HG02852 (cell line): ENCODE measurements at regions not wholly inside any gene's neighbourhood (a gene's known extent, or its start where the extent isn't known, plus 50 kb on each side); places are given as distances from the start of the nearest gene placed in this dataset.

ENCODE experiments used
- ATAC-seq: cut with Tn5 transposase; IDR thresholded peaks from one replicate; pipeline ENCODE4 v1.9.1; 2021; ENCODE audit warnings: mild to moderate bottlenecking, moderate library complexity; ENCODE audit not compliant: unreplicated experiment

GRCh38 chr13:65095161-65096082 lies 2134.7 kb downstream of the PCDH9 start:
- ATAC-seq, result no peak

GRCh38 chr13:65093357-65093756 lies 2136.8 kb downstream of the PCDH9 start:
- no peak for ATAC-seq

DNA sequence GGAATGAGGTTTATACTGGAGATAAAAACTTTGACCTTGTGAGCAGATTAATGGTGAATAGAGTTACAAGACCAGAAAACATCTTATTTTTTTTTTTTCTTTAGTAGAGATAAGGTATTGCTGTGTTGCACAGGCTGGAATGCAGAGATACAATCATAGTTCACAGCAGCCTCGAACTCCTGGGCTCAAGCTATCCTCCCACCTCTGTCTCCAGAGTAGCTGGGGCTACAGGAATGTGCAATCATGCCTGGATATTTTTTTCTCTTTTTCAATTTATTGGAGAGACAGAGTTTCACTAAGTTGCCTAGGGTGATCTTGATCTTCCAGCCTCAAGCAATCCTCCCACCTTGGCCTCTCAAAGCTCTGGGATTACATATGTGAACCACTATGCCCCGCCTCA lies 2139.1 kb downstream of the PCDH9 start:
- ATAC-seq, result no peak

DNA sequence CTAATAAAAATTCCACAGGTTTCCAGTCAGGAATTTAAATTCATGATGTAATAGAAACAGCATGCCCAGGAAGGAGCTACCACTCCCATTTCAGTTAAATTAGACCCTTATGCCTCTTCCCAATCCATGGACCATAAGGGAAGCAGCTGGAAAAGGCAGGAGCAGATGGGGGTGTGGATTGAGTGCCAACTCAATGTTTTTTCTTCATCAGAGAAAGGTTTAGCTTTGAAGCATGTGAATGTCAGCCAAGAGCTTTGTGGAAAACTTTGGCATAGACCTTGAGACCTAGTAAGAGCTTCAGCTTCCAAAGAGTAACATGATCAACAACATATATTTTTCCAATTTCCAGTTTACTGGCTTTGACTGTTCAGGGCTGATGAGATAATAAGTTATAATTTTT lies 2139.9 kb downstream of the PCDH9 start:
- no peak for ATAC-seq

DNA sequence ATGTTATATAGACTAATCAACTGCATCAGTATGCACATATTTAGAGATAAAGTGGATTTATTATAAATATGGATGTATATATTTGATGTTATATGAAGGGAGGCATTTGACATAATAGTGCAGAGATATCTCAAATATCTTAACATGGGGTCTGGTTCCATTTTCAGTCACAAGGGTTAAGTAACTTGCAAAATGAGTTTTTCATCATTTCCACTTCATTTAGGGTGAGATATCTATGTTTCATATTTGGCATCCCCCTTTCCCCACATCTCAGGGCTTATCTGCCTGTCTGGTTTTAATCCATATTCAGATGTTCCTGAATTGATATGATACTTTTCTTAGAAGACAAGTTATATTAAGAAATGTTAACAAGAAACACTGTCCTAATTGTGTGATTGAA lies 2141.2 kb downstream of the PCDH9 start:
- no peak for ATAC-seq

GRCh38 chr13:65085977-65086376 lies 2144.2 kb downstream of the PCDH9 start:
- no peak for ATAC-seq

DNA sequence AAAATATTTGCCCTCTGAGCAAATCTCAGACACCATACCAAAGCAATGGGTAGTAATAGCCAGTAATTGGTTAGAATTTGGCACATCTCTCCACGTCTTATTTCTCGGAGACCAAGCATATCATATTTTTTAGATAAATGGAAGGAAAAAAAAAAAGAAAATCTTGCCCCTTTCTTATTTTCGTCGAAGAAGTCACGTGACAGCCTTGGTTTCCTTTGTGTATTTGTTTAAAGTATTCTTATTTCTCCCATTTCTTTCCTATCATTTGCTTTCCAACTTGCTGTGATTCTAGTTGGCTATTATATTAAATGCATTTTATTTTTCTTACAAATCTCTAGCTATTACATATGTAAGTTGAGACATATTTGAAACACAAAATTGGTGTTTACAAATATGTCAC lies 2155.9 kb downstream of the PCDH9 start:
- ATAC-seq, result no peak

GRCh38 chr13:65064967-65065366 lies 2165.2 kb downstream of the PCDH9 start:
- ATAC-seq, result no peak

DNA sequence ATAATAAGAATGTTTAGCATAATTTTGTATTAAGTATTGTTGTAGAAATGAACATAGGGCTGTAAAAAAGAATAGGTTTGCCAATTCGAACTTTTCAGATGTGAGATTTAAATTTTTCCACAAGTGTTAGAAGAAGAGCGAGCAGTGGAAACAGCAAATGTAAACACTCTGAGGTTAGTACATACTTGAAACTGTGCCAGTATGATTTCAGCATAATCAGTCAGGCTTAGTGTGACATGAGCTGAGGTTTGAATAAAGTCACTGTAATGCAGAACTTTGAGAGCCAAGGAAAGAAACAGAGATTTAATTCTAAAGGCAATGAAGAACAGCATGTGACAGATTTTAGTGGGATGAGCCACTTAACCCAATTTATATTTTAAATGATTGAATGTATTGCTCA lies 2166.4 kb downstream of the PCDH9 start:
- no peak for ATAC-seq

DNA sequence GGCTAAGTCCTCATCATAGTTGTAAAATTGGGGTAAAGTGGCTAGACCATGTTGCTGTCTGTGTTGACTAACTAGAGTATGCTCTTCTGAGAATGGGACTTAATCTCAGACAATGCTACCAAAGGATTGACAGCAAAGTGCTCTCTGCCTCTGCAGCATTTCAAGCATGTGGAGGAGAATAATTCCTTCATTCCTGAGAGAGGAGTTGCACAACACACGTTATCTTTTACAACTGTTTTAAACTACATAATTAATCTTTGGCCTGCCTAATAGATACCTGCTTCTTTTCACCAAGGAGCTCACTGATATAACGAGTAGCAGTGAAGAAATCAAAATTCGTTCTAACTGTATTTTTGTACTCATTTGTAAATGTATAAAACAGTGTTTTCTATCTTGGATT lies 2172.2 kb downstream of the PCDH9 start:
- ATAC-seq, result no peak

- ATAC-seq, result no peak
Observed at GRCh38 chr13:65054277-65054676, 2175.9 kb downstream of the PCDH9 start.

DNA sequence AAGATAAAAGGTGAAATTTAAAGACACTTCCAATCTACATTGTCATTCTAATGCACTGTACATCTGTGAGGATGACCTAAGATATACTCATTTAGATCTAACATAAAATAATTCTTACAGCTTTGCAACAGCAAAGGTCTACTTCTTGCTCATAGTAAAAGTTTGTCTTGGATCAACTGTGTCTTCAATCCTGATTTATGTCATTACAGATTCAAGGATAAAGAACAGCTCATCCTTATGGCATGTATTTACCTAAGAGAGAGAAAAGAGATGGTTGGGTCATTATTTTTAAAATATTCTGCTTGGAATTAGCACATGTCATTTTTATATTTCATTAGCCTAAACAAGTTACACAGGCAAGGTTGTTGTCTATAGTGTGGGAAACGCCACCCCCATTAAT lies 2193.1 kb downstream of the PCDH9 start:
- ATAC-seq, result no peak

- no peak for ATAC-seq
Observed at GRCh38 chr13:65035302-65035701, 2194.8 kb downstream of the PCDH9 start.

DNA sequence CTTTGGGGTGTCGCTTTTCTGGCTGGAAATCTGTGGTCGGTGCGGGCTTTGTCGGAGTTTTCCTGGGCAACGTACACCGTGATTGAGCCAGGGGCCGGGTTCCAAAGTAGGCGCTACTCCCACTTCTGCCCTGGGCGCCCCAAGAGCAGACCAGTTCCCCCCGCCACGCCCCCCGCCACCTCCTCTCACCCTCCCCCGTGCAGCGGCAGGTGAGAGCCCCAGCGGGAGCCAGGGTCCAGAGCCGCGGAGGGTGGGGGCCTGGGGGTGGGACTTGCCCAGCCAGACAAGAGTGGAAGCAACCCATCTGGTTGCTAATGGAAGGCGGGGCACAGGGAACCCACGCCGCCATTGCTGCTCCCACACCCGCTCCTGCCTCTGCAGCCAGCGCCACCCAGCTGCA lies 2195.9 kb downstream of the PCDH9 start:
- no peak for ATAC-seq

- no peak for ATAC-seq
Observed at GRCh38 chr13:65032825-65033224, 2197.3 kb downstream of the PCDH9 start.

DNA sequence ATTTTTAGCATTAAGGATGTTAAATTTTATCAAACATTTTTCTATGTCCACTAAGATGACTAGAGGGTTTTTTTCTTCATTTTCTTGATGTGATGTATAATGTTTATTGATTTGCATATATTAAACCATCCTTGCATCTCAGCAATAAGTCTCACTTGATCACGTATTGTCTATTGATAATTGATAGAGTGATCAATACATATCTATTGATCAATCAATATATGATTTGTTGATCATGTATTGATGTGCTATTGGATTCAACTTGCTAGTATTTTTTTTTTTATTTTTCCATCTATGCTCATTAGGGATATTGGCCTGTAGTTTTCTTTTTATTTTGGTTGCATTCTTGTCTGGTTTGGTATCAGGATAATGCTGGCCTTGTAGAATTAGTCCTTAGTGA lies 2202.0 kb downstream of the PCDH9 start:
- ATAC-seq, result no peak

DNA sequence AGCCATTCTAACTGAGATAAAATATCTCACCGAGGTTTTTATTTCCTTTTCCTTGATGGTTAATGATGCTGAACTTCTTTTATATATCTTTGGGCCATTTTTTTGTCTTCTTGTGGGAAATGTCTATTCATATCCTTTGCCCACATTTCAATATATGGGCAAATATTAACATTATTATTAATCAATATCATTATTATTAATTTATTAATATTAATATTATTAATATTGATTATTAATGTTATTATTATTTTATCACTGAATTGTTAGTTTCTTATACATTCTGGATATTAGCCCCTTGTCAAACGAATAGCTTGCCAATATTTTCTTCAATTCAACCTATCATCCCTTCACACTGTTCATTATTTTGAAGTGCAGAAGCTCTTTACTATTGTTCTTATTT lies 2203.6 kb downstream of the PCDH9 start:
- ATAC-seq, result no peak

GRCh38 chr13:65011378-65011777 lies 2218.8 kb downstream of the PCDH9 start:
- ATAC-seq, result no peak

- no peak for ATAC-seq
Observed at GRCh38 chr13:64997438-64997837, 2232.7 kb downstream of the PCDH9 start.

GRCh38 chr13:64993514-64994164 lies 2236.5 kb downstream of the PCDH9 start:
- ATAC-seq, result peak; percentile 64

DNA sequence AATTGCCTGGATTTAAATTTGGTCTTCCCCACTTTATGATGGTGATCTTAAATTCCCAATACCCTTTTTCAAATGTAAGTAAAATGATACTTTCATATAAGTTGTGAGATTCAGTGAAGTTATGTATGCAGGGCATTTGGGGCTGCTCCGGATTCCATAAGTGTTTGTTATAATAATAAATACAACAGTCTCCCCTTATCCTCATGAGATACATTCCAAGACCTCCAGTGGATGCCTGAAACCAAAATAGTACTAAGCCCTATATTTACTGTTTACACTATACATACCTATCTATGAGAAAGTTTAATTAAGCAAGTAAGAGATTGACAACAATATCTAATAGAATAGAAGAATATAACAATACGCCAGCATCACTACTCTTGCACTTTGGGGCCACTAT lies 2237.8 kb downstream of the PCDH9 start:
- no peak for ATAC-seq

- no peak for ATAC-seq
Observed at GRCh38 chr13:64985075-64985474, 2245.1 kb downstream of the PCDH9 start.
